ENCODE measurements at regions not wholly inside any gene's neighbourhood (a gene's known extent, or its start where the extent isn't known, plus 50 kb on each side); places are given as distances from the start of the nearest gene placed in this dataset.
"Not testable (repeated sequence)": the region's sequence is repeated elsewhere in the genome, so short reads cannot be mapped to it uniquely, and the experiment has no call there.

GRCh38 chr3:21894459-21895340 is 143.7 kb upstream of the ZNF385D start:
- DNase-seq (ENCODE audit: low read depth) = no peak

GRCh38 chr3:21898316-21898715 is 147.3 kb upstream of the ZNF385D start:
- no peak for DNase-seq (ENCODE audit: low read depth)

GRCh38 chr3:21901484-21901883 is 150.5 kb upstream of the ZNF385D start:
- no peak for DNase-seq (ENCODE audit: low read depth)

GRCh38 chr3:21902956-21903355 is 151.9 kb upstream of the ZNF385D start:
- no peak for DNase-seq (ENCODE audit: low read depth)

GRCh38 chr3:21909096-21909495 is 158.1 kb upstream of the ZNF385D start:
- no peak for DNase-seq (ENCODE audit: low read depth)

GRCh38 chr3:21912711-21913110 is 161.7 kb upstream of the ZNF385D start:
- no peak for DNase-seq (ENCODE audit: low read depth)

- DNase-seq (ENCODE audit: low read depth) = no peak
Observed at GRCh38 chr3:21913791-21914190, 162.8 kb upstream of the ZNF385D start.

GRCh38 chr3:21914451-21914850 is 163.4 kb upstream of the ZNF385D start:
- no peak for DNase-seq (ENCODE audit: low read depth)

- no peak for DNase-seq (ENCODE audit: low read depth)
Observed at GRCh38 chr3:21919383-21919782, 168.4 kb upstream of the ZNF385D start.

- DNase-seq (ENCODE audit: low read depth) = peak; percentile 79
Observed at GRCh38 chr3:21920421-21920861, 169.4 kb upstream of the ZNF385D start.

- not testable (repeated sequence) for DNase-seq (ENCODE audit: low read depth)
Observed at GRCh38 chr3:21923156-21923555, 172.1 kb upstream of the ZNF385D start.

- DNase-seq (ENCODE audit: low read depth) = no peak
Observed at GRCh38 chr3:21927261-21927660, 176.3 kb upstream of the ZNF385D start.

GRCh38 chr3:21934591-21934990 is 183.6 kb upstream of the ZNF385D start:
- DNase-seq (ENCODE audit: low read depth) = no peak

- no peak for DNase-seq (ENCODE audit: low read depth)
Observed at GRCh38 chr3:21936207-21936606, 185.2 kb upstream of the ZNF385D start.

- no peak for DNase-seq (ENCODE audit: low read depth)
Observed at GRCh38 chr3:21938267-21938681, 187.3 kb upstream of the ZNF385D start.

- DNase-seq (ENCODE audit: low read depth) = peak; percentile 76
Observed at GRCh38 chr3:21942328-21942727, 191.3 kb upstream of the ZNF385D start.

- no peak for DNase-seq (ENCODE audit: low read depth)
Observed at GRCh38 chr3:21944251-21944650, 193.2 kb upstream of the ZNF385D start.

- no peak for DNase-seq (ENCODE audit: low read depth)
Observed at GRCh38 chr3:21952856-21953255, 201.8 kb upstream of the ZNF385D start.

GRCh38 chr3:21954709-21955108 is 203.7 kb upstream of the ZNF385D start:
- peak; percentile 59 for DNase-seq (ENCODE audit: low read depth)

GRCh38 chr3:21955406-21955805 is 204.4 kb upstream of the ZNF385D start:
- no peak for DNase-seq (ENCODE audit: low read depth)

GRCh38 chr3:21960033-21960432 is 209.0 kb upstream of the ZNF385D start:
- no peak for DNase-seq (ENCODE audit: low read depth)

GRCh38 chr3:21962456-21962855 is 211.4 kb upstream of the ZNF385D start:
- no peak for DNase-seq (ENCODE audit: low read depth)

GRCh38 chr3:21966457-21966856 is 215.4 kb upstream of the ZNF385D start:
- not testable (repeated sequence) for DNase-seq (ENCODE audit: low read depth)

GRCh38 chr3:21979706-21980105 is 228.7 kb upstream of the ZNF385D start:
- peak; percentile 56 for DNase-seq (ENCODE audit: low read depth)
